GM12875 (cell line): ENCODE measurements at regions not wholly inside any gene's neighbourhood (a gene's known extent, or its start where the extent isn't known, plus 50 kb on each side); places are given as distances from the start of the nearest gene placed in this dataset.

Source experiments
- H3K4me3 ChIP-seq: one replicate; pipeline ENCODE4 v1.5.1; 2011; ENCODE audit warnings: low read depth, low read length, control low read depth
- CTCF ChIP-seq: IDR thresholded peaks from 2 replicates; pipeline ENCODE4 v1.5.1; 2011; ENCODE audit warnings: low read depth, mild to moderate bottlenecking, control low read depth, inconsistent platforms, low read length, moderate library complexity, borderline replicate concordance; ENCODE audit not compliant: insufficient read depth

- TF ChIP-seq CTCF = no peak
- no peak overlapping the region for H3K4me3 ChIP-seq
Measured at GRCh38 chr1:185645686-185646085, 88.5 kb upstream of the HMCN1 start.

- TF ChIP-seq CTCF = no peak
- H3K4me3 ChIP-seq = no peak overlapping the region
Measured at GRCh38 chr1:185645162-185645640, 89.0 kb upstream of the HMCN1 start.

- no peak for TF ChIP-seq CTCF
- H3K4me3 ChIP-seq = no peak overlapping the region
Measured at GRCh38 chr1:185644531-185644930, 89.7 kb upstream of the HMCN1 start.

- no peak for TF ChIP-seq CTCF
Measured at GRCh38 chr1:185636848-185637247, 97.3 kb upstream of the HMCN1 start.

GRCh38 chr1:185634704-185635103, 99.5 kb upstream of the HMCN1 start:
- TF ChIP-seq CTCF = no peak
- H3K4me3 ChIP-seq = no peak overlapping the region

More at GRCh38 chr1:185636848-185637247, 97.3 kb upstream of the HMCN1 start:
- no peak overlapping the region for H3K4me3 ChIP-seq

- no peak for TF ChIP-seq CTCF
Measured at GRCh38 chr1:185632659-185633423, 101.3 kb upstream of the HMCN1 start.

GRCh38 chr1:185631843-185632242, 102.3 kb upstream of the HMCN1 start:
- TF ChIP-seq CTCF = no peak
- no peak overlapping the region for H3K4me3 ChIP-seq

More at GRCh38 chr1:185632659-185633423, 101.3 kb upstream of the HMCN1 start:
- H3K4me3 ChIP-seq = no peak overlapping the region
